Activated CD4-positive, alpha-beta T cell treated with anti-CD3 and anti-CD28 coated beads, Interleukin-10, Interleukin-2, amounts not matched to agents 100 ng/mL and 50 ng/mL, durations not matched to agents 16 hours and 8 hours (primary cell): ENCODE measurements at regions not wholly inside any gene's neighbourhood (a gene's known extent, or its start where the extent isn't known, plus 50 kb on each side); places are given as distances from the start of the nearest gene placed in this dataset.

ENCODE experiments used
- DNase-seq: peaks from one replicate; pipeline ENCODE4 v3.0.0-alpha.2; 2020

GRCh38 chr7:1361016-1361755 is 98.1 kb downstream of the MICALL2 start:
- no peak for DNase-seq

GRCh38 chr7:1361756-1362125 is 97.5 kb downstream of the MICALL2 start:
- DNase-seq = no peak

GRCh38 chr7:1362301-1362700 is 97.0 kb downstream of the MICALL2 start:
- no peak for DNase-seq

- no peak for DNase-seq
These were observed 95.0 kb downstream of the MICALL2 start for GRCh38 chr7:1364068-1364905.

- no peak for DNase-seq
These were observed 94.2 kb downstream of the MICALL2 start for GRCh38 chr7:1364906-1365570.

- no peak for DNase-seq
These were observed 93.4 kb downstream of the MICALL2 start for GRCh38 chr7:1365846-1366245.

GRCh38 chr7:1366801-1367405 is 92.4 kb downstream of the MICALL2 start:
- DNase-seq = no peak

GRCh38 chr7:1367501-1368183 is 91.6 kb downstream of the MICALL2 start:
- no peak for DNase-seq

GRCh38 chr7:1368184-1368681 is 91.0 kb downstream of the MICALL2 start:
- DNase-seq = no peak

GRCh38 chr7:1368682-1369571 is 90.3 kb downstream of the MICALL2 start:
- peak; percentile 59 for DNase-seq

- DNase-seq = no peak
These were observed 89.2 kb downstream of the MICALL2 start for GRCh38 chr7:1369916-1370657.

- no peak for DNase-seq
These were observed 88.5 kb downstream of the MICALL2 start for GRCh38 chr7:1370738-1371137.

GRCh38 chr7:1372063-1372462 is 87.2 kb downstream of the MICALL2 start:
- no peak for DNase-seq

GRCh38 chr7:1372671-1373379 is 86.4 kb downstream of the MICALL2 start:
- DNase-seq = no peak

GRCh38 chr7:1377111-1377909 is 82.0 kb downstream of the MICALL2 start:
- no peak for DNase-seq

GRCh38 chr7:1378610-1379601 is 80.4 kb downstream of the MICALL2 start:
- DNase-seq = no peak

GRCh38 chr7:1380231-1380815 is 78.9 kb downstream of the MICALL2 start:
- DNase-seq = no peak
